DMS79 (cell line): ENCODE measurements at regions not wholly inside any gene's neighbourhood (a gene's known extent, or its start where the extent isn't known, plus 50 kb on each side); places are given as distances from the start of the nearest gene placed in this dataset.
"Not testable (repeated sequence)": the region's sequence is repeated elsewhere in the genome, so short reads cannot be mapped to it uniquely, and the experiment has no call there.

ENCODE experiments used
- DNase-seq: peaks from one replicate; lab custom pipeline; 2025; lab: John Stamatoyannopoulos, UW

DNA sequence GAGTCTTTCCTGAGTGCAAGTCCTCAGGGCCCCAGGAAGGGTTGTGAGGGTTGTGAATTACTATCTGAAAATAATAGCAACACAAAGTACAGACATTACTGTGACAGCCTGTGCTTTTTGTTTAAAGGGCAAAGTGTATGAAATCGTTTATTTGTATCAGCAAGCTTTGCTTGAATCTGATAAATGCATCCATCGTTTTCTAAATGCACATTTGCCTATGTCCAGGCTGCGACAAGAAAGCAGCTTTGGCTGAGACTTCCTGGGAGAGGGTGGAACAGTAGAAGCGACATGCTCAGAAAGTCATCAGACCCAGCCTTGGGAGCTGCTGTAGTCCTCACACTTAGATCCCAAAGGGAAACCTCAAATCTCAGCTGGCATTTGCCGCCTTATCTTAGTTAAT is 524.2 kb upstream of the SALL3 start:
- DNase-seq, result no peak

DNA sequence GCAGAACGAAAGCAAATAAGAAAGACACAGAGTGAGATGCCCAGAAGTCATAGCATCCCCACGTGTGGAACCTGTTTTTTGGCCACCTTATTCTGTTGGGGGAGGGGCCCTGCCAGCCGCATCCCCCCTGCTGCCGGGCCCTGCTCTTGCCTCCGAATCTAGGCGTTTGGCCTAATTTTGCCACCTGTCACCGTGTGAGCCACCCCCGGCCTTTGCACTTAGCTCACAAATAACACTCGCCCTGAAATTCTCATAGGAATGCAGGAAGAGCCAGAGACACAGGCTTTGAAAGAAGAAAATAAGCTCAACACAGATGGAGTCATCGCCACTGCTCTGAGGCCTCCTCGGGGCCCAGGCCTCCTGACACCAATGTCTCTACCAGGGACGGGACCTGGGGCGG is 522.6 kb upstream of the SALL3 start:
- no peak for DNase-seq

DNA sequence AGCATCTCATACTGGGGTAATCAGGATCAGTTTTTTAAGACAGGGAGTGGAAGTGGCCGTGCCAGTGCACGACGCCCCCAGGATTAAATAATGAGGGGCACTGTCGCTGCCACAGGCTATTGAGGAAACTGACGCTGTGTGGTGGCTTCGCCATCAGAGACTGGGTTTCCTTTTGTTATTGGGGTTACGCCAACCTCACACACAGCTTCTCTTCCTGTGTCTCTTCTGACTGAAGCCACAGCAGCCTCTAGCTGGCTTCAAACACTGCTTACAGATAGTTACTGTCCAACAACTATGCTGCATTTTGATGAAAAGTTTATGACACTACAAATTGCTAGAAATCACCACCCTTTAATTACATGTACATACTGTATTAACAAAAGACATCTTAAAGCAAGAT is 521.9 kb upstream of the SALL3 start:
- no peak for DNase-seq

DNA sequence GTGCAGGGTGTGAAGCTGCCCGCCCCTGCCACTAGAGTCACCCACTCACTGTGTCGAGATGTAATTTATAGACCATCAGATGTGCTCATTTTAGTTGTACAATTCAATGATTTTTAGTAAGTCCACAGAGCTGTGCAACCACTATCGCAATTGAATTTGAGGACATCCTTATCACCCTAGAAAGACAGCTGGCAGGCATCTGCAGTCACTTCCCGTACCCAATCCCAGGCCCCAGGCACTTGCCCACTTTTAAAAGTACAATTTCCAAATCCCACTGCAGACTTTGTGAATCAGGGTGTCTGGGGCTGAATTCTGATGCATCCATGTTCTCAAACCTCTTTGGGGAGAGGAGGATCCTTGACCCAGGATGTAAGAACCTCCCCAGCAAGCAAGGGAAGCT is 521.3 kb upstream of the SALL3 start:
- no peak for DNase-seq

DNA sequence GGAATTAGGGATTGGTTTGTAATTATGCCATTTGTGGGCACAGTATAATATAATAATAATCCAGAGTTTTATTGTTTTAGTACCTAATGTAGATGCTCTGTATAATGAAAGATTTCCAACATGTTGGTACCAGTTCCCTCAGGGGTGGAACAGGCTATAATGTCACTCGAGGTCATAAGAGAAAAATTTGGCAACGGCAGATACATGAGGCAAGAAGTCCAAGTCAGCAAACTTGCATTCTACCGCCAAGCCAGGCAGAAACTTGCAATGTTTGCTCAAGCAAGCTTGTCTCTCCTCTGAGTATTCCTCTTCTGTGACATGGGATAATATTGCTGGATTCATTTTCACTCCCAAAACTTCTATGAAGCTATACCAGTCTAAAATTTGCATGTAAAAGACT is 520.0 kb upstream of the SALL3 start:
- DNase-seq, result no peak

DNA sequence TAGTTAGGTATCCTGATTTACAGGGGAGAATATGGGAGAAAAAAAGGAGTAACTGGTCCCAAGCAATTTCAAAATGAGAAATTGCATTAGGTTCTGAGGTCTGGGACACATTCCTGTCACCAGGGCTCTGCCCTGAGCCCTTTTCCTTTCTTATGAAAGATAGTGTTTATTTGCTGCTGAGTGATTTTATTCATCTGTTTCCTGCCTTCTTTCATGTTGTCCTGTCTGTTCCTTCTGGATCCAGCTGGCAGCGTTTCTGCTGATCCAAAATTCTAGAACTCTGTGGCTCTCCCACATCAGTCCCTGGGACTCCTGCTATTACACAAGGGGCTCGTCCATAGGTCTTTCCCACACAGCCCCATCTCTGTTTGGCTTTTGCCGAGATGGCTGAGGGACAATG is 519.1 kb upstream of the SALL3 start:
- no peak for DNase-seq

DNA sequence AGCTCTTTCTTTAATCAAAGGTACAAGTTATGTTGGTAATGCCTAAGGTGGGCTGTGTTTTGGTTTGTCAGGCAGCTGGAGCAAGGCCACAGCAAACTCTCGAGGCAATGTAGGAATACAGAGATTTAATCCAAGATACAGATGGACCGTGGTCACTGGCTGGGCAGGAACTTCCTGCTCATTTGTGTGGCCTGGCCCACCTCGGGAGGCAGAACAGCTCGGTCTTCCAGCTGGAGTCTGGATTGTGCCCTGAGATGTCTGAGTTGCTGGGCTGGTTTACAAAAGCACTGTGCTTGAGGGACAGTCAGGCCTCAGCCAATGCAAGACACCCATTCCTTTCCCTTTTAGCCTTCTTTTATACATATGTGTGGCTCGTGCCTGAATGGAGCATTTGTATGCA is 506.1 kb upstream of the SALL3 start:
- no peak for DNase-seq

DNA sequence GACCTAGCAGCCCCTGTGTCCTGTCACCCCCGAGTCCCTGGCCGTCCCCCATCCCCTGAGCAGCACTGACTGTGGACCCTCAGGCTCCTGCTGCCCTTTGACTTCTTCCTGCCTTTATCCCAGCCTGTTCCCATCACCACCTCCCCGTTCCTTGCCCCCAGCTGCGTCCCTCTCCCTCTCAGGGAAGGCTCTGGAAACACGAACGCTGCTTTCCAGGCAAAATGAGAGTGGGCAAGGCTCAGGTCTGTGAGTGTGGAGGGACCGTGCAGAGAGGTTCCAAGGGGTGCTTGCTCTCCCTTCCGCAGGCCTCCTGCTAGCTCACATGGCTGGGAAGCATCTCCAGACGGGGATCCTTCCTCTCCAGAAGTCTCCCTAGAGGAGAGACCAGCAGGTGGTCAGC is 501.8 kb upstream of the SALL3 start:
- no peak for DNase-seq

DNA sequence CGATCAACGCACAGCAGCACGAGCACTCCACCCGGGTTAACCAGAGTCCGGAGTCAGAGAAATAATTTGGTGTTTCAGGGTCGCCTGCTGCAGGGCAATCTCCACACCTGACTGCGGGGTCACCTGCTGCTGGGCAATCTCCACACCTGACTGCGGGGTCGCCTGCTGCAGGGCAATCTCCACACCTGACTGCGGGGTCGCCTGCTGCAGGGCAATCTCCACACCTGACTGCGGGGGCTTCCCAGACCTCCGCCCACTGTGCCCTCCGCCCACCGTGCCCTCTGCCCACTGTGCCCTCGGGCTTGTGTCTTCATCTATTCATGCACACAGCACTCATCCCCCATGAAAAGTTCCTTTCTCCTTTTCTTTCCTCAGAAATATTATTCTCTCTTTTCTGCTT is 500.2 kb upstream of the SALL3 start:
- no peak for DNase-seq

DNA sequence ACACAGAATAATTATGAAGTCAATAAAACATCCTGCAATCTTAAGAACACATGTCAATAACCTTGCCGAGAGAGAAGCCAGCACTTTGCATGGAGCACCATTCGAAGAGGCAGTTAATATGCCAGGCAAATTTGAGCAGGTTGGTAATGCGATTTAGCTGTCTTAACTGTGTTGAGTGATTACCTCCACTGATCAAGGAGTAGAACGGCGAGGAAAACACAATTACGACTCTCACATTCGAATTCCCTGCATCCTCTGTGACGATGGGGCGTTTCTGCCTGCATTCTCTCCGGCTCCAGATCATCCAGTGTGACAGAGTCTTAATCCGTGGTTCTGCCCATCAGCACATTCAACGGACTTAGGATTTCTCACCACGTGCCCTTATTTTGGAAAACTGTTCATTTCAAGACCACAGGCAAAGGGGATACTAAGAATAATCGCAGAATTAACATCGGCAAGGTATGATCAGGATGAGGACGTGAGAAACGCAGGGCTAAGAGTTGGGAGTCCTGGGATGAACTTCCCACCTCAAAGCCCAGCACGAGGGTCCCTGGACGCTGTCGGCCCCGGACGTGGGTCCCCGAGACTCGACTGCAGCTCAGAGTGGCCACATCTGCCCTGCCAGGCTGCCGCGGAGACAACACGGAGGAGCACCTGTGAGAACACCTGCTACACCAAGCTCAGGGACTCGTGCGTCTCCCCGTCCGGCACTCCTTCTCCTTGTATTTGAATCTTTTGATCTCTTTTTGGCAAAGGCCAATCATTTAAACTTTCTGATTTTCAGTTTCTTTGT is 499.2 kb upstream of the SALL3 start:
- no peak for DNase-seq

DNA sequence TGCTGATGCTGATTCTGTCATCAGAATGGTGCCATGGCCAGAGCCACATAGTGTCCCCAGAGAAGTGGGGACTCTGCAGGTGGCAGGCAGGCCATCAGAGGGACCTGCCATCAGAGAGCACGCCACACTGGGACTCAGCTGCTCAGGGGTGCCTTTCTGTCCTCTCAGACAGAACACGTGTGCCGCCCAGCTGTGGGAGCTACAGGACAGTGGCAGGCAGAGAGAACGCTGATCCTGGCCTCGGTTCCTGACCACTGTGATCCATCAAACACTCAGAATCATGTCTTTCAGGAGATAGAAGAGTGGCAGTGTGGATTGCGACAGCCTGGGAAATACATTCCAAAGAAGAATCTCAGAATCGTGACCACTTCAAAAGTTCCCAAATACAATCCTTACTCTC is 497.2 kb upstream of the SALL3 start:
- DNase-seq, result no peak

DNA sequence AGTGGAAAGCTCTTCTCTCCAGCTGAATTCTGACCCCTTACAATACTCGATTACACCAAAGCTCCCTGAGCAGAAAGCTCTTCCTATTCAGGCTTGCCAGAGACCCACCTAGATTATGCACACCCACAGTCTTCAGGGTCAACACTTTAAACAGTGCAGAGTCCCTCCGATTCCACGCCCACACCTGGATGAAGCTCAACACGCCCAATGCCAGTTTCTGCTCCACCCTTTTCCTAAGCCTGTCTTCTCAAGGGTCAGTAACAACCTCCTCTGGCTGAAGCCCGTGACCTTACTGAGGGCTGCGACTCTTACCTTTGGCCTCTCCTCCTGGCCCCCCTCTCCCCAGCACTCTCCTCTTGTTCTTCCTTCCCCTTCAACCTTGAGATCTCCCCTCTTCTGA is 492.0 kb upstream of the SALL3 start:
- no peak for DNase-seq

DNA sequence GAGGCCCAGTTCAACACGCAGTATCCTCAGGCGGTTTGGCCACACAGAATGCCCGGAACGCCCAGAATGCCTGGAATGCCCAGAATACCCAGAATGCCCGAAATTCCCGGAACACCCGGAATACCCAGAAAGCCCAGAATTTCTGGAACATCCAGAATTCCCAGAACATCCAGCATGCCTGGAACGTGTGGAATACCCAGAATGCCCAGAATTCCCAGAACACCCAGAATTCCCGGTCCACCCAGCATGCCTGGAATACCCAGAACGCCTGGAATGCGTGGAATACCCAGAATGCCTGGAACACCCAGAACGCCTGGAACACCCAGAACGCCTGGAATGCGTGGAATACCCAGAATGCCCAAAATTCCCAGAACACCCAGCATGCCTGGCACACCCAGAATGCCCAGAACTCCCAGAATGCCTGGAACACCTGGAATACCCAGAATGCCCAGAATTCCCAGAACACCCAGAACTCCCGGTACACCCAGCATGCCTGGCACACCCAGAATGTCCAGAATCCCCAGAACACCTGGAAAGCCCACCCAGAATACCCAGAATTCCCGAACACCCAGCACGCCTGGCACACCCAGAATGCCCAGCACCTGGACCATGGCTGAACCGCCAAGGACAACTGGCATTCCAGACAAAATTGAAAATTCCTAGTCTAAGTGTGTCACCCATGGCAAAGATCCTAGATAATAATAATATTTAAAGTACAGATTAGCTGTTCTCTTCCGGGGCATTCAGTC is 487.4 kb upstream of the SALL3 start:
- DNase-seq, result no peak

DNA sequence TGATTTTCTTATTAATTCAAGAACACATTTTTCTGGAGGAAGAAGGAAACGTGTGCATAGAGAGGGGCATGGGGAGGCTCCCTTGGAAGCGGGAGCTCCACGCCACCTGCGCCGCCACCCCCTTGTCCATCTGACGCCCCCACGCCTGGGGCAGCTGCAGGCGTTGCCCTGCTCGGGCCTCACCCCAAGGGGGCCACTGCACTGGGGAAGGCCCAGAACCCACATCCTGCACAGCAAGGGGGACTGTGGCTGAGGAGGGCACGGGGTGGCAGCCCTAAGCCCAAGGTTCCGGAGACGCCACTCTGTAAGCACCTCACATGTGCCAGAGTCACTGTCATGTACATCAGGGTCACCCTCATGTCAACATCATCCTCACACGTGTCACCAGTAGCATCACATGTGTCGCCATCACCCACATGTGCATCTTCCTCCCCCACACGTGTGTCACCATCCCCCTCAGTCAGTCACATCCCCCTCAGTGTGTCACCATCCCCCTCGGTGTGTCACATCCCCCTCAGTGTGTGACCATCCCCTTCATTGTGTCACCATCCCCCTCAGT is 486.7 kb upstream of the SALL3 start:
- DNase-seq, result no peak

DNA sequence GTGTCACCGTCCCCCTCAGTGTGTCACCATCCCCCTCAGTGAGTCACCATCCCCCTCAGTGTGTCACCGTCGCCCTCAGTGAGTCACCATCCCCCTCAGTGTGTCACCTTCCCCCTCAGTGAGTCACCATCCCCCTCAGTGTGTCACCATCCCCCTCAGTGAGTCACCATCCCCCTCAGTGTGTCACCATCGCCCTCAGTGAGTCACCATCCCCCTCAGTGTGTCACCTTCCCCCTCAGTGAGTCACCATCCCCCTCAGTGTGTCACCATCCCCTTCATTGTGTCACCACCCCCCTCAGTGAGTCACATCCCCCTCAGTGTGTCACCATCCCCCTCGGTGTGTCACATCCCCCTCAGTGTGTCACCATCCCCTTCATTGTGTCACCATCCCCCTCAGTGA is 486.1 kb upstream of the SALL3 start:
- DNase-seq, result not testable (repeated sequence)

DNA sequence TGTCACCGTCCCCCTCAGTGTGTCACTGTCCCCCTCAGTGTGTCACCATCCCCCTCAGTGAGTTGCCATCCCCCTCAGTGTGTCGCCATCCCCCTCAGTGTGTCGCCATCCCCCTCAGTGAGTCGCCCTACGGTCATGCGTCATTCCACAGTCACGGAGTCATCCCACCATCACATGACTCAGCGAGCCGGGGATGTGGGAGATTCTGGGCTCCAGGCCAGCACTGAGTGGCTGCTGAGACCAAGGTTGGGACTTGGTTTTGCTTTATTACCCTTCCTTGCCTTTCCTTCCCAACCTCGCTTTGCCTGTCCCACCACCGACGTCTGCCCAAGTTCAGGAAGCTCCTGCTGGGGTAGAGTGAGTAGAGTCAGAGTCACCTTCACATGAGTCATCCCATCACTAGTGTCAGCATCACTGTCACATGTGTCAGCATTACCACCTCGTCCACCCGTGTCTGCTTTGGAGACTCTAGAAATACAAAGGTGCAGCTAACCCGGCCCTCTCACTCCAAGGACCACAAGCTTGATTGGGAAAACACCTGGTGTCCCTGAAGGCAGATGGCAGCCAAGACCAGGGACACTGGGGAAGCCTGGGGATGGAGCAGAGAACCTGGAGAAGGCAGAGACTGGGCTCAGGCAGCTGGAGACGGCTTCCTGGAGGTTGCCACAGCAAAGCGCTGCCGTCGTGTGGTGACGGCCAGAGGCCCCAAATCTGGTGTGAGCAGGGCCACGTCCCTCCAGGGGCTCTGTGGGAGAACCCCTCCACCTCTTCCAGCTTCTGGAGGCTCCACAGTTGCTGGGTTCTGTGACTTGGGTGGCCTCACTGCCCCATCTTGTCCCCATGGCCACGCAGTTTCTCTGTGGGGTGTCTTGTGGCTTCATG is 485.2 kb upstream of the SALL3 start:
- no peak for DNase-seq

DNA sequence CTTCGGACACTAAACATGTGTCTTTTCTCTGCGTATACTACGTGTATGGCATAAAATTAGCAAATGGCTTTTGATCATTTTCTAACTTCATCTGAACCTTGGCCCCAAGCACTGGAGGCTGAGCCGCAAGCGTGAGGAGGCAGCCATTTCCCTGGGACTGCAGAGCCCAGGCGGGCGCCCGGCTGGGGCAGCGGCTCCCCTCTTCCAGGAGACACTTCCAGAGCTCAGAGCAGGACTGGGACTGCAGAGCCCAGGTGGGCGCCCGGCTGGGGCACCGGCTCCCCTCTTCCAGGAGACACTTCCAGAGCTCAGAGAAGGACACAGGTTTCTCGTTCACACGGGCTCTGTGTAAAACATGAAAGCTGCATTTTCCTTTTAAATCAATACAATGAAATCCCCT is 484.1 kb upstream of the SALL3 start:
- DNase-seq, result no peak

DNA sequence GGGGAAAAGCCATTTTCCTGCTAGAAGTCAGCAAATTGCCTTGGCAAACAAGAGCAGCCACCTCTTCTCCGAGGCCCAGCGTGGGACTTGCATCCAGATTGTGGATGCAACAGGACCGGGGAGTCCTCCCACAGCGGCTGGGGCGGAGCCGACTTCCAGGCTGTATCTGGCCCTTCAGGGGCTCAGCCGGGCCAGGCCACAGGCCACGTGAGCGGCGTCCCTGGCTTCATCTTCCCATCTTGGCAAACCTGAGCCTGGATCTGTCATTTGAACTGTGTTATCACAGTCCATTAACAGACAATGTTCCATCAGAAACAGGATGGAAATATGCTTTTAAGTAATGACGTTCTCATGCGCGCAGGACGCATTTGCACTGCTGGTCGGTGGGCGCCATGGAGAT is 483.5 kb upstream of the SALL3 start:
- no peak for DNase-seq

DNA sequence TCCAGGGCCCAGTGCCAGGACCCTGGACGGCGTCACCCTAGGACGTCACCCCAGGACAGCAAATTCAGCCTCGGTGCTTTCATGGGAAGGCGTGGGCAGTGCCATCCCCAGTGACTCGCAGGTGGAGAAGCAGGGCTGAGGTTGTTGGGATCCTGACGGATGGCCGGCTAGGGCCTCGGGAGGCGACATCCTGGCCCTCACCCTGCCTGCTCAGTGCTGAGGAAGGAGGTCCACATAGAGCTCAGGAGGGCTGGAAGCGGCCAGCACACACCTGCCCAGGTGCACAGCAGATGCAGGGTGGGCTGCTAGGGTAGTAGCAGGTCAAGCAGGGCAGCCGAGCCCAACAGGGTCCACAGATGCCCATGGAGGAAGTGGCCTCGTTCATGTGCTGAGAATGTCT is 482.0 kb upstream of the SALL3 start:
- DNase-seq, result no peak

DNA sequence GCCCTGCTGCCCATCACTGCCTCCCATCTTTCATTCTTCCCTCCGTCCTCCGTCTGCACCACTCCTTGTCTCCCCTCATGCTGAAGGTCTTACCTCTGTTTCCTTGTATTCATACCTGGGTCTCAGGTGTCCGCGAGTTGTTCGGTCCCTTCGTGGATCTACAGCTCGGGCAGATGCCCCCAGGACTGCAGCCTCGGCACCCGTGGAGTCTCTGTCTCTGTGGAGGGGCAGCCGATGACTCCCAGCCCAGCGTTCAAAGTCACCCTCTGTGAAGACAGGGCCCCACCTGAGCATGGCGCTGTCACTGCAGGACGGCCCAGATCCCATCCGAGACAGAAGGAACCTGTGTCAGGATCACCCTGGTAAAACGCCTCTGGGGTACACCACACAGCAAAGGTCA is 480.0 kb upstream of the SALL3 start:
- DNase-seq, result no peak

DNA sequence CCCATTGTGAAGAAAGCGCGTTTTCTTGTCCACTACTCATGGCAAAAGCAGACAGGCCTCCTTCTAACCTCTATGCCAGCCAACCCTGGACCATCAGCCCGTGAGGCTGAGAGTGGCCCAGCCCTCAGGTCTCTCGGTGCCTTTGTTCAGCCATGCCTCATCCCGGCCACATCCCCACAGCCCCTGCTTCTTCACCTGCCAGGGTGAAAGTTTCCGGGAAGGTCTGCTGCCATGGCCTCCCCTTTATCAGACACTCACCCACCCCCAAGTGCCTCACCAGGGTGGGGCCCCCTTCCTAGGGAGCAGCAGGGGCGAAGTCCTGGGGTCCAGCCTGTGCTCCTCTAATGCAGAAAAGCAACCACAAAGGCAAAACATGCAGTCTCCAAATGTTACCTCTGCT is 478.4 kb upstream of the SALL3 start:
- no peak for DNase-seq

DNA sequence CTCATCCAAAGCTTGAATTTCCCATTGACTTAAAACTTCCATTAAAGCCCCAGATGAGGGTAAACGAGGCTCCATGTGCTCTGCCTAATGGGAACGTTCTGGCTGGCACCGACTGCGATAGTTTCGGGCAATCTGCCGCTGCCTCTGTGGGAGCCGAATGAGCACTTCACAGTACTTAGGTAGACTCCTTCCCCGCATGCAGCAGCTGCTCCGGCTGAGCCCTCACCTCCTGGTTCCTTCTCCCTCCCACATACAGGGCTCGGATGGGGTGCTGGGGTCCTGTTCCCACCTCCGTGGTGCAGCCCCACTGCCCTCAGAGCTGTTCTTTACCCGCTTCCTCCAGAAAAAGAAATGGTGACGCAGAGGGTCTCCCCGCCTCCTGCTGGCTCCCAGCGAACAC is 476.5 kb upstream of the SALL3 start:
- no peak for DNase-seq
